ENCODE measurements at regions not wholly inside any gene's neighbourhood (a gene's known extent, or its start where the extent isn't known, plus 50 kb on each side); places are given as distances from the start of the nearest gene placed in this dataset.

GRCh38 chr13:80577926-80578670 is 237.2 kb upstream of the SPRY2 start:
- no peak for TF ChIP-seq CTCF (conservative IDR thresholded peaks at IDR 0.05; ENCODE audit: low read depth, low read length)
- no peak for TF ChIP-seq USF2 (IDR thresholded peaks at IDR 0.05; ENCODE audit: low read depth, low read length)
- TF ChIP-seq MAZ (IDR thresholded peaks at IDR 0.05; ENCODE audit: borderline replicate concordance, low read depth, low read length): no peak
- no peak for TF ChIP-seq POLR2A (IDR thresholded peaks at IDR 0.05; ENCODE audit: low read depth, low read length)
- TF ChIP-seq RAD21 (IDR thresholded peaks at IDR 0.05; ENCODE audit: low read length): no peak
- TF ChIP-seq RCOR1 (IDR thresholded peaks at IDR 0.05; ENCODE audit: insufficient replicate concordance, low read length): no peak
- no peak for TF ChIP-seq RFX5 (IDR thresholded peaks at IDR 0.05; ENCODE audit: low read depth, low read length)
- TF ChIP-seq BHLHE40 (IDR thresholded peaks at IDR 0.05; ENCODE audit: low read depth, low read length): no peak
- no peak for TF ChIP-seq CEBPB (IDR thresholded peaks at IDR 0.05; ENCODE audit: low read depth, low read length)

Measured in IMR-90 (cell line).